ENCODE measurements at regions not wholly inside any gene's neighbourhood (a gene's known extent, or its start where the extent isn't known, plus 50 kb on each side); places are given as distances from the start of the nearest gene placed in this dataset.
"Not testable (repeated sequence)": the region's sequence is repeated elsewhere in the genome, so short reads cannot be mapped to it uniquely, and the experiment has no call there.

- no peak for TF ChIP-seq CTCF (IDR thresholded peaks at IDR 0.05)
- Histone ChIP-seq H3K27ac (no peak overlapping the region), H3K27me3 (ENCODE audit: low read depth) (peaks cover 11% of the 10 kb centered on the region), H3K9me3 (no peaks in the 10 kb centered on the region), H3K4me1 (no peaks in the 10 kb centered on the region), H3K36me3 (no peaks in the 10 kb centered on the region), H3K4me3 (no peak overlapping the region)
- ATAC-seq (no peak), DNase-seq (no peak)
- intact Hi-C loops (cut with DNase I) = no loop called here
Measured at GRCh38 chr1:38772026-38772425, 87.5 kb downstream of the RRAGC start.

GRCh38 chr1:38770516-38771173, 88.9 kb downstream of the RRAGC start:
- H3K4me3 ChIP-seq; H3K36me3 ChIP-seq; H3K4me1 ChIP-seq; H3K9me3 ChIP-seq; DNase-seq; intact Hi-C loops (cut with DNase I); ATAC-seq; H3K27ac ChIP-seq: not testable (repeated sequence)
- peaks cover 21% of the 10 kb centered on the region for H3K27me3 ChIP-seq (ENCODE audit: low read depth)

GRCh38 chr1:38766125-38766524, 93.4 kb downstream of the RRAGC start:
- Histone ChIP-seq H3K36me3 (no peaks in the 10 kb centered on the region), H3K4me1 (no peaks in the 10 kb centered on the region), H3K9me3 (no peaks in the 10 kb centered on the region), H3K4me3 (no peak overlapping the region), H3K27me3 (ENCODE audit: low read depth) (peaks cover 21% of the 10 kb centered on the region), H3K27ac (no peak overlapping the region)
- intact Hi-C loops (cut with DNase I) = no loop called here
- TF ChIP-seq CTCF (IDR thresholded peaks at IDR 0.05) = no peak
- no peak for ATAC-seq
- no peak for DNase-seq

- intact Hi-C loops (cut with DNase I) = no loop called here
Measured at GRCh38 chr1:38763121-38763520, 96.5 kb downstream of the RRAGC start.

GRCh38 chr1:38760562-38760961, 99.0 kb downstream of the RRAGC start:
- DNase-seq = no peak
- Histone ChIP-seq H3K36me3 (no peaks in the 10 kb centered on the region), H3K4me1 (no peaks in the 10 kb centered on the region), H3K4me3 (no peak overlapping the region), H3K9me3 (no peaks in the 10 kb centered on the region), H3K27me3 (ENCODE audit: low read depth) (no peaks in the 10 kb centered on the region), H3K27ac (no peak overlapping the region)
- no peak for ATAC-seq
- intact Hi-C loops (cut with DNase I) = no loop called here
- TF ChIP-seq CTCF (IDR thresholded peaks at IDR 0.05) = no peak

More at GRCh38 chr1:38763121-38763520, 96.5 kb downstream of the RRAGC start:
- Histone ChIP-seq H3K27me3 (ENCODE audit: low read depth) (peaks cover 20% of the 10 kb centered on the region), H3K4me1 (no peaks in the 10 kb centered on the region), H3K4me3 (no peak overlapping the region), H3K36me3 (no peaks in the 10 kb centered on the region), H3K27ac (no peak overlapping the region), H3K9me3 (no peaks in the 10 kb centered on the region)
- DNase-seq (no peak), ATAC-seq (no peak)
- TF ChIP-seq CTCF (IDR thresholded peaks at IDR 0.05) = no peak

- intact Hi-C loops (cut with DNase I) = no loop called here
Measured at GRCh38 chr1:38758820-38759219, 100.8 kb downstream of the RRAGC start.

More at GRCh38 chr1:38758820-38759219, 100.8 kb downstream of the RRAGC start:
- Histone ChIP-seq H3K4me3 (no peak overlapping the region), H3K36me3 (no peaks in the 10 kb centered on the region), H3K27me3 (ENCODE audit: low read depth) (no peaks in the 10 kb centered on the region), H3K27ac (no peak overlapping the region), H3K4me1 (no peaks in the 10 kb centered on the region), H3K9me3 (no peaks in the 10 kb centered on the region)
- DNase-seq = no peak
- ATAC-seq = no peak
- TF ChIP-seq CTCF (IDR thresholded peaks at IDR 0.05) = no peak
